ENCODE measurements at regions not wholly inside any gene's neighbourhood (a gene's known extent, or its start where the extent isn't known, plus 50 kb on each side); places are given as distances from the start of the nearest gene placed in this dataset.

GRCh38 chr17:77453613-77454241 lies 313.0 kb downstream of the SEC14L1 start (continued):
- TF ChIP-seq ZNF277 (CRISPR knock-in tag; IDR thresholded peaks at IDR 0.05; ENCODE audit: borderline replicate concordance) (no peak), ETV1 (tag; conservative IDR thresholded peaks at IDR 0.05; ENCODE audit: low read depth) (peak; percentile 91), E2F8 (IDR thresholded peaks at IDR 0.05; ENCODE audit: low read depth, partially characterized antibody) (no peak), ZNF512 (tag; IDR thresholded peaks at IDR 0.05) (no peak), UBTF (IDR thresholded peaks at IDR 0.05; ENCODE audit: borderline replicate concordance in 1 of 2, low read depth in 2 of 2, low read length in 2 of 2) (no peak), PML (IDR thresholded peaks at IDR 0.05; ENCODE audit: low read length) (no peak), PBX2 (CRISPR knock-in tag; IDR thresholded peaks at IDR 0.05; ENCODE audit: low read depth) (no peak), PBX2 (tag; conservative IDR thresholded peaks at IDR 0.05; ENCODE audit: low read depth) (peak; percentile 77), HNRNPLL (IDR thresholded peaks at IDR 0.05; ENCODE audit: low read depth, low read length, poor library complexity, severe bottlenecking) (no peak), ZNF77 (CRISPR knock-in tag; IDR thresholded peaks at IDR 0.05) (no peak), KDM5B (IDR thresholded peaks at IDR 0.05; ENCODE audit: insufficient replicate concordance, low read depth, low read length) (peak; percentile 37), ZNF263 (CRISPR knock-in tag; IDR thresholded peaks at IDR 0.05; ENCODE audit: borderline replicate concordance) (no peak), ID3 (CRISPR knock-in tag; IDR thresholded peaks at IDR 0.05) (no peak), ID3 (tag; IDR thresholded peaks at IDR 0.05) (no peak), SMARCA4 (IDR thresholded peaks at IDR 0.05) (peak; percentile 65; the same call in 1 of the 2 replicates), SREBF2 (CRISPR knock-in tag; IDR thresholded peaks at IDR 0.05) (no peak)
